DND-41 (cell line): ENCODE measurements at regions not wholly inside any gene's neighbourhood (a gene's known extent, or its start where the extent isn't known, plus 50 kb on each side); places are given as distances from the start of the nearest gene placed in this dataset.

Experiments used
- EZH2 ChIP-seq: IDR thresholded peaks from 3 replicates; pipeline ENCODE4 v1.6.1; 2012; ENCODE audit warnings: borderline replicate concordance, low read depth, mild to moderate bottlenecking, moderate library complexity, low read length, inconsistent platforms; ENCODE audit not compliant: severe bottlenecking
- TF ChIP-seq, protein P1 (sequence below): IDR thresholded peaks from 2 replicates; pipeline ENCODE4 v1.5.1; 2012; ENCODE audit warnings: borderline replicate concordance, low read length, moderate library complexity, mild to moderate bottlenecking; ENCODE audit not compliant: poor library complexity, severe bottlenecking; ENCODE audit errors: extremely low read depth

DNA sequence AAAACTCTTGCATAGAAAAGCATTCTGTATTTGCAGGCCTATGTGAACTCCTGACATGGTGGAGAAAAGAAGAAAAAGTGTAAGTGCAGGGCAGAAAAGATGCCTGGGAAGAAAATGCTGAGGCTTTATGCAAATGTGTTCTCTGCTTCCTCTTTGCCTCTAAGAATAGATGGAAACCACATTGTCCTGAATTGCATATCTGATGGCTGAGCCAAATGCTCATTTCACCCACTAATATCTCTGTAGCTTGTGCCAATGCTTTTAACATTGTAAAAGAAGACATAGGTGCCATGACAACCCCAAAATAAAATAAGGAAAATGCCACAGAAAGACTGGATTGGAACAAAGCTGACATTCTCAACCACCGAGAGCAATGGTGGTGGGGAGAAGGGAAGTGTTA lies 307.4 kb downstream of the GRIA2 start:
- TF ChIP-seq, protein P1, sequence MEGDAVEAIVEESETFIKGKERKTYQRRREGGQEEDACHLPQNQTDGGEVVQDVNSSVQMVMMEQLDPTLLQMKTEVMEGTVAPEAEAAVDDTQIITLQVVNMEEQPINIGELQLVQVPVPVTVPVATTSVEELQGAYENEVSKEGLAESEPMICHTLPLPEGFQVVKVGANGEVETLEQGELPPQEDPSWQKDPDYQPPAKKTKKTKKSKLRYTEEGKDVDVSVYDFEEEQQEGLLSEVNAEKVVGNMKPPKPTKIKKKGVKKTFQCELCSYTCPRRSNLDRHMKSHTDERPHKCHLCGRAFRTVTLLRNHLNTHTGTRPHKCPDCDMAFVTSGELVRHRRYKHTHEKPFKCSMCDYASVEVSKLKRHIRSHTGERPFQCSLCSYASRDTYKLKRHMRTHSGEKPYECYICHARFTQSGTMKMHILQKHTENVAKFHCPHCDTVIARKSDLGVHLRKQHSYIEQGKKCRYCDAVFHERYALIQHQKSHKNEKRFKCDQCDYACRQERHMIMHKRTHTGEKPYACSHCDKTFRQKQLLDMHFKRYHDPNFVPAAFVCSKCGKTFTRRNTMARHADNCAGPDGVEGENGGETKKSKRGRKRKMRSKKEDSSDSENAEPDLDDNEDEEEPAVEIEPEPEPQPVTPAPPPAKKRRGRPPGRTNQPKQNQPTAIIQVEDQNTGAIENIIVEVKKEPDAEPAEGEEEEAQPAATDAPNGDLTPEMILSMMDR: no peak
- TF ChIP-seq EZH2: no peak
